ENCODE measurements at regions not wholly inside any gene's neighbourhood (a gene's known extent, or its start where the extent isn't known, plus 50 kb on each side); places are given as distances from the start of the nearest gene placed in this dataset.

GRCh38 chr13:111854403-111854802, 212.5 kb upstream of the SOX1 start:
- no peak for TF ChIP-seq POLR2A (IDR thresholded peaks at IDR 0.05)
- TF ChIP-seq, protein P1, sequence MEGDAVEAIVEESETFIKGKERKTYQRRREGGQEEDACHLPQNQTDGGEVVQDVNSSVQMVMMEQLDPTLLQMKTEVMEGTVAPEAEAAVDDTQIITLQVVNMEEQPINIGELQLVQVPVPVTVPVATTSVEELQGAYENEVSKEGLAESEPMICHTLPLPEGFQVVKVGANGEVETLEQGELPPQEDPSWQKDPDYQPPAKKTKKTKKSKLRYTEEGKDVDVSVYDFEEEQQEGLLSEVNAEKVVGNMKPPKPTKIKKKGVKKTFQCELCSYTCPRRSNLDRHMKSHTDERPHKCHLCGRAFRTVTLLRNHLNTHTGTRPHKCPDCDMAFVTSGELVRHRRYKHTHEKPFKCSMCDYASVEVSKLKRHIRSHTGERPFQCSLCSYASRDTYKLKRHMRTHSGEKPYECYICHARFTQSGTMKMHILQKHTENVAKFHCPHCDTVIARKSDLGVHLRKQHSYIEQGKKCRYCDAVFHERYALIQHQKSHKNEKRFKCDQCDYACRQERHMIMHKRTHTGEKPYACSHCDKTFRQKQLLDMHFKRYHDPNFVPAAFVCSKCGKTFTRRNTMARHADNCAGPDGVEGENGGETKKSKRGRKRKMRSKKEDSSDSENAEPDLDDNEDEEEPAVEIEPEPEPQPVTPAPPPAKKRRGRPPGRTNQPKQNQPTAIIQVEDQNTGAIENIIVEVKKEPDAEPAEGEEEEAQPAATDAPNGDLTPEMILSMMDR (IDR thresholded peaks at IDR 0.05), result no peak

Measured in gastroesophageal sphincter (tissue), 3 donors.